ENCODE measurements at regions not wholly inside any gene's neighbourhood (a gene's known extent, or its start where the extent isn't known, plus 50 kb on each side); places are given as distances from the start of the nearest gene placed in this dataset.

- Histone ChIP-seq H3K4me1 (no peaks in the 10 kb centered on the region), H3K36me3 (no peaks in the 10 kb centered on the region), H3K27me3 (no peaks in the 10 kb centered on the region), H3K27ac (no peak overlapping the region), H3K9me3 (no peaks in the 10 kb centered on the region), H3K4me3 (peak overlapping the region in 2 of 3 donors; percentile 0 to 44)
- no peak for DNase-seq (ENCODE audit: low spot score in 2 of 2)
- intact Hi-C loops (cut with DNase I; ENCODE audit: low total_unique reads) = no loop called here
- no peak for TF ChIP-seq POLR2A (IDR thresholded peaks at IDR 0.05)
- no peak for TF ChIP-seq POLR2AphosphoS5 (IDR thresholded peaks at IDR 0.05)
- no peak for TF ChIP-seq CTCF (IDR thresholded peaks at IDR 0.05)
Measured at GRCh38 chr1:102628109-102628613, 480.2 kb downstream of the COL11A1 start.

- intact Hi-C loops (cut with DNase I; ENCODE audit: low total_unique reads) = no loop called here
- no peaks in the 10 kb centered on the region for H3K9me3 ChIP-seq
- no peaks in the 10 kb centered on the region for H3K4me1 ChIP-seq
- no peaks in the 10 kb centered on the region for H3K27me3 ChIP-seq
- H3K4me3 ChIP-seq = no peak overlapping the region
- H3K36me3 ChIP-seq = no peaks in the 10 kb centered on the region
- H3K27ac ChIP-seq = no peak overlapping the region
- TF ChIP-seq CTCF (IDR thresholded peaks at IDR 0.05) = no peak
- no peak for TF ChIP-seq POLR2A (IDR thresholded peaks at IDR 0.05)
- no peak for TF ChIP-seq POLR2AphosphoS5 (IDR thresholded peaks at IDR 0.05)
- no peak for DNase-seq (ENCODE audit: low spot score in 2 of 2)
Measured at GRCh38 chr1:102627145-102627544, 481.2 kb downstream of the COL11A1 start.

GRCh38 chr1:102615896-102616295 lies 492.4 kb downstream of the COL11A1 start:
- no peak for DNase-seq (ENCODE audit: low spot score in 2 of 2)
- H3K36me3 ChIP-seq = no peaks in the 10 kb centered on the region
- no peak overlapping the region for H3K4me3 ChIP-seq
- H3K9me3 ChIP-seq = no peaks in the 10 kb centered on the region
- TF ChIP-seq POLR2A (IDR thresholded peaks at IDR 0.05) = no peak
- TF ChIP-seq POLR2AphosphoS5 (IDR thresholded peaks at IDR 0.05) = no peak
- no peak for TF ChIP-seq CTCF (IDR thresholded peaks at IDR 0.05)
- no peak overlapping the region for H3K27ac ChIP-seq
- no peaks in the 10 kb centered on the region for H3K4me1 ChIP-seq
- H3K27me3 ChIP-seq = no peaks in the 10 kb centered on the region
- intact Hi-C loops (cut with DNase I; ENCODE audit: low total_unique reads) = no loop called here

GRCh38 chr1:102595106-102595505 lies 513.2 kb downstream of the COL11A1 start:
- intact Hi-C loops (cut with DNase I; ENCODE audit: low total_unique reads) = no loop called here
- no peak for DNase-seq (ENCODE audit: low spot score in 2 of 2)
- no peak overlapping the region for H3K27ac ChIP-seq
- no peaks in the 10 kb centered on the region for H3K36me3 ChIP-seq
- H3K4me1 ChIP-seq = no peaks in the 10 kb centered on the region
- no peaks in the 10 kb centered on the region for H3K27me3 ChIP-seq
- H3K9me3 ChIP-seq = no peaks in the 10 kb centered on the region
- H3K4me3 ChIP-seq = no peak overlapping the region
- TF ChIP-seq POLR2AphosphoS5 (IDR thresholded peaks at IDR 0.05) (no peak), POLR2A (IDR thresholded peaks at IDR 0.05) (no peak), CTCF (IDR thresholded peaks at IDR 0.05) (no peak)

- TF ChIP-seq CTCF (IDR thresholded peaks at IDR 0.05) (no peak), POLR2AphosphoS5 (IDR thresholded peaks at IDR 0.05) (no peak), POLR2A (IDR thresholded peaks at IDR 0.05) (no peak)
- Histone ChIP-seq H3K9me3 (no peaks in the 10 kb centered on the region), H3K27ac (no peak overlapping the region), H3K4me3 (no peak overlapping the region), H3K4me1 (no peaks in the 10 kb centered on the region), H3K27me3 (no peaks in the 10 kb centered on the region), H3K36me3 (no peaks in the 10 kb centered on the region)
- intact Hi-C loops (cut with DNase I; ENCODE audit: low total_unique reads) = no loop called here
- no peak for DNase-seq (ENCODE audit: low spot score in 2 of 2)
Measured at GRCh38 chr1:102593276-102593675, 515.0 kb downstream of the COL11A1 start.

All from breast epithelium (tissue), 4 donors.